Forelimb muscle (tissue), 1 donor: ENCODE measurements at regions not wholly inside any gene's neighbourhood (a gene's known extent, or its start where the extent isn't known, plus 50 kb on each side); places are given as distances from the start of the nearest gene placed in this dataset.

Experiments
- DNase-seq: peaks from one replicate; pipeline ENCODE4 v3.0.0-alpha.2; 2013; ENCODE audit warnings: low read depth

GRCh38 chr22:48226026-48227013 is 1463.9 kb downstream of the TBC1D22A start:
- DNase-seq: no peak

- no peak for DNase-seq
Measured at GRCh38 chr22:48224332-48224731, 1461.9 kb downstream of the TBC1D22A start.

GRCh38 chr22:48223488-48224190 is 1461.2 kb downstream of the TBC1D22A start:
- no peak for DNase-seq

GRCh38 chr22:48222742-48223487 is 1460.5 kb downstream of the TBC1D22A start:
- no peak for DNase-seq

GRCh38 chr22:48218889-48219420 is 1456.5 kb downstream of the TBC1D22A start:
- DNase-seq: no peak

- DNase-seq: no peak
Measured at GRCh38 chr22:48217596-48217995, 1455.1 kb downstream of the TBC1D22A start.

- DNase-seq: no peak
Measured at GRCh38 chr22:48212727-48213126, 1450.3 kb downstream of the TBC1D22A start.

GRCh38 chr22:48210812-48211211 is 1448.4 kb downstream of the TBC1D22A start:
- DNase-seq: no peak

GRCh38 chr22:48210198-48210580 is 1447.7 kb downstream of the TBC1D22A start:
- no peak for DNase-seq

GRCh38 chr22:48209473-48210197 is 1447.2 kb downstream of the TBC1D22A start:
- DNase-seq: no peak

- no peak for DNase-seq
Measured at GRCh38 chr22:48208894-48209293, 1446.4 kb downstream of the TBC1D22A start.

GRCh38 chr22:48207919-48208535 is 1445.6 kb downstream of the TBC1D22A start:
- no peak for DNase-seq

- no peak for DNase-seq
Measured at GRCh38 chr22:48205790-48206189, 1443.3 kb downstream of the TBC1D22A start.

- DNase-seq: no peak
Measured at GRCh38 chr22:48205161-48205560, 1442.7 kb downstream of the TBC1D22A start.

- DNase-seq: no peak
Measured at GRCh38 chr22:48204296-48204695, 1441.8 kb downstream of the TBC1D22A start.

- no peak for DNase-seq
Measured at GRCh38 chr22:48199667-48200066, 1437.2 kb downstream of the TBC1D22A start.

GRCh38 chr22:48198489-48199459 is 1436.3 kb downstream of the TBC1D22A start:
- DNase-seq: no peak

- DNase-seq: no peak
Measured at GRCh38 chr22:48197189-48197690, 1434.8 kb downstream of the TBC1D22A start.

- DNase-seq: no peak
Measured at GRCh38 chr22:48192920-48193319, 1430.5 kb downstream of the TBC1D22A start.
